ENCODE measurements at regions not wholly inside any gene's neighbourhood (a gene's known extent, or its start where the extent isn't known, plus 50 kb on each side); places are given as distances from the start of the nearest gene placed in this dataset.

- TF ChIP-seq, protein P1, sequence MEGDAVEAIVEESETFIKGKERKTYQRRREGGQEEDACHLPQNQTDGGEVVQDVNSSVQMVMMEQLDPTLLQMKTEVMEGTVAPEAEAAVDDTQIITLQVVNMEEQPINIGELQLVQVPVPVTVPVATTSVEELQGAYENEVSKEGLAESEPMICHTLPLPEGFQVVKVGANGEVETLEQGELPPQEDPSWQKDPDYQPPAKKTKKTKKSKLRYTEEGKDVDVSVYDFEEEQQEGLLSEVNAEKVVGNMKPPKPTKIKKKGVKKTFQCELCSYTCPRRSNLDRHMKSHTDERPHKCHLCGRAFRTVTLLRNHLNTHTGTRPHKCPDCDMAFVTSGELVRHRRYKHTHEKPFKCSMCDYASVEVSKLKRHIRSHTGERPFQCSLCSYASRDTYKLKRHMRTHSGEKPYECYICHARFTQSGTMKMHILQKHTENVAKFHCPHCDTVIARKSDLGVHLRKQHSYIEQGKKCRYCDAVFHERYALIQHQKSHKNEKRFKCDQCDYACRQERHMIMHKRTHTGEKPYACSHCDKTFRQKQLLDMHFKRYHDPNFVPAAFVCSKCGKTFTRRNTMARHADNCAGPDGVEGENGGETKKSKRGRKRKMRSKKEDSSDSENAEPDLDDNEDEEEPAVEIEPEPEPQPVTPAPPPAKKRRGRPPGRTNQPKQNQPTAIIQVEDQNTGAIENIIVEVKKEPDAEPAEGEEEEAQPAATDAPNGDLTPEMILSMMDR (IDR thresholded peaks at IDR 0.05; ENCODE audit: insufficient read depth, low read length, poor library complexity, severe bottlenecking) = no peak
- TF ChIP-seq EZH2phosphoT487 (conservative IDR thresholded peaks at IDR 0.05; ENCODE audit: low read length) = no peak
Observed at GRCh38 chr13:47803131-47803530, 197.9 kb downstream of the SUCLA2 start.
